Parathyroid adenoma (tissue), 2 donors: ENCODE measurements at regions not wholly inside any gene's neighbourhood (a gene's known extent, or its start where the extent isn't known, plus 50 kb on each side); places are given as distances from the start of the nearest gene placed in this dataset.

Source experiments
- H2AFZ ChIP-seq: fragments of 300-600 bp; sonication (generic); one replicate; pipeline ENCODE4 v1.7.0; 2017; ENCODE audit warnings: antibody characterized with exemption, mild to moderate bottlenecking
- H3K27ac ChIP-seq: fragments of 300-600 bp; sonication (generic); one replicate; pipeline ENCODE4 v1.7.0; 2017
- H3K27me3 ChIP-seq: fragments of 300-600 bp; sonication (generic); one replicate; pipeline ENCODE4 v1.7.0; 2017; ENCODE audit warnings: low read length; ENCODE audit not compliant: control insufficient read depth, insufficient read depth
- H3K36me3 ChIP-seq: fragments of 300-600 bp; sonication (generic); one replicate; pipeline ENCODE4 v1.7.0; 2017; ENCODE audit warnings: low read length; ENCODE audit not compliant: control insufficient read depth, insufficient read depth
- H3K4me1 ChIP-seq: fragments of 300-600 bp; sonication (generic); one replicate; pipeline ENCODE4 v1.7.0; 2017; ENCODE audit warnings: control low read depth
- H3K4me2 ChIP-seq: fragments of 300-600 bp; sonication (generic); one replicate; pipeline ENCODE4 v1.7.0; 2017; ENCODE audit warnings: low read length
- H3K4me3 ChIP-seq: fragments of 300-600 bp; sonication (generic); one replicate; pipeline ENCODE4 v1.7.0; 2017; ENCODE audit warnings: low read depth, low read length
- H3K79me2 ChIP-seq: fragments of 300-600 bp; sonication (generic); one replicate; pipeline ENCODE4 v1.7.0; 2017; ENCODE audit warnings: control low read depth
- H3K9ac ChIP-seq: fragments of 300-600 bp; sonication (generic); one replicate; pipeline ENCODE4 v1.7.0; 2017; ENCODE audit warnings: mild to moderate bottlenecking
- H3K9me3 ChIP-seq: fragments of 300-600 bp; sonication (generic); one replicate; pipeline ENCODE4 v1.7.0; 2017; ENCODE audit warnings: low read length; ENCODE audit not compliant: control insufficient read depth
- TF ChIP-seq, protein P1 (sequence below): fragments of 300-600 bp; sonication (generic); IDR thresholded peaks from one replicate; pipeline ENCODE4 v1.7.0; 2017; ENCODE audit warnings: antibody characterized with exemption, mild to moderate bottlenecking
- donor health status: primary hyperparathyroidism.

DNA sequence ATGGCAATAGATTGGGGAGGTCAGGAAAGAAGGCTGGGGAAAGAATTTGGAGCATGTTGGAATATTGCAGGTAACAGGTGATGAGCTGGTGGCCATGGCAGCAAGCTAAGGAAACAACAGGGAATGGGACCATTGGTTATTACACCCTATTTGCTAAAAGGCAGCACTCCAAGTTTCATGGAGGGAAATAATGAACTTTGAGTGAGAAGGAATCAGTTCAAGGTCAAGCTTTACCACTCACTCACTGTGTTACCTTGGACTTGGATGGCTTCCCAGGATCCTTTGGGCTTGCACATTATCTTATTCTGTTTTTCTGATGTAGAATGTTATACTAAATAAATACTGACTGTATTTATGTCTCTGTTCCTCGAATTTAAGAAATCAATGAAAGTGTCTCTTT, 792.8 kb upstream of the CDH8 start:
- Histone ChIP-seq H3K36me3 (no peaks in the 10 kb centered on the region), H3K79me2 (no peaks in the 10 kb centered on the region)

DNA sequence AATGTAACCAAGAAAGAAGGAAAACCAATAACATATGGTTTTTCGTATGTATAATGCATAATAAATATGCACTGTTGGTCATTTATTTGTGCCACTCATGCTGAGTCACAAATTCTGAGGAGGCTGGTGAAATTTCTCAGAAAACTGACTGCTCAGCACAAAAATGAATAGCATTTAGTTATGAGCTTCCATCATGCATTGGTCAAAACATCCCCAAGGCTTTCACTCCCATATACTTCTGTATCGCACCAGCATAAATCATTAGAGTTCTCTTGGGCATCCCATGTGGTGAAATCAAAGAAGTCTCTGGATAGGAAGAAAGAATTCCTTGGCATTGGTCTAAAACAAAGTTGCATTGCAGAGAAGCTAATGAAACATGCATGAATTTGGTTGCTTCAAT, 785.6 kb upstream of the CDH8 start:
- no peak overlapping the region for H3K9ac ChIP-seq
- no peaks in the 10 kb centered on the region for H3K79me2 ChIP-seq
- H3K4me3 ChIP-seq: no peak overlapping the region
- no peak overlapping the region for H3K27ac ChIP-seq
- no peaks in the 10 kb centered on the region for H3K27me3 ChIP-seq
- no peak overlapping the region for H3K4me2 ChIP-seq
- no peaks in the 10 kb centered on the region for H3K36me3 ChIP-seq
- no peak overlapping the region for H2AFZ ChIP-seq
- no peaks in the 10 kb centered on the region for H3K4me1 ChIP-seq
- TF ChIP-seq, protein P1, sequence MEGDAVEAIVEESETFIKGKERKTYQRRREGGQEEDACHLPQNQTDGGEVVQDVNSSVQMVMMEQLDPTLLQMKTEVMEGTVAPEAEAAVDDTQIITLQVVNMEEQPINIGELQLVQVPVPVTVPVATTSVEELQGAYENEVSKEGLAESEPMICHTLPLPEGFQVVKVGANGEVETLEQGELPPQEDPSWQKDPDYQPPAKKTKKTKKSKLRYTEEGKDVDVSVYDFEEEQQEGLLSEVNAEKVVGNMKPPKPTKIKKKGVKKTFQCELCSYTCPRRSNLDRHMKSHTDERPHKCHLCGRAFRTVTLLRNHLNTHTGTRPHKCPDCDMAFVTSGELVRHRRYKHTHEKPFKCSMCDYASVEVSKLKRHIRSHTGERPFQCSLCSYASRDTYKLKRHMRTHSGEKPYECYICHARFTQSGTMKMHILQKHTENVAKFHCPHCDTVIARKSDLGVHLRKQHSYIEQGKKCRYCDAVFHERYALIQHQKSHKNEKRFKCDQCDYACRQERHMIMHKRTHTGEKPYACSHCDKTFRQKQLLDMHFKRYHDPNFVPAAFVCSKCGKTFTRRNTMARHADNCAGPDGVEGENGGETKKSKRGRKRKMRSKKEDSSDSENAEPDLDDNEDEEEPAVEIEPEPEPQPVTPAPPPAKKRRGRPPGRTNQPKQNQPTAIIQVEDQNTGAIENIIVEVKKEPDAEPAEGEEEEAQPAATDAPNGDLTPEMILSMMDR: no peak
- no peaks in the 10 kb centered on the region for H3K9me3 ChIP-seq

More for the DNA sequence above, 792.8 kb upstream of the CDH8 start:
- H2AFZ ChIP-seq: no peak overlapping the region
- TF ChIP-seq, protein P1: no peak
- no peak overlapping the region for H3K9ac ChIP-seq
- no peak overlapping the region for H3K4me3 ChIP-seq
- no peak overlapping the region for H3K4me2 ChIP-seq
- no peaks in the 10 kb centered on the region for H3K27me3 ChIP-seq
- H3K27ac ChIP-seq: no peak overlapping the region
- no peaks in the 10 kb centered on the region for H3K9me3 ChIP-seq
- no peaks in the 10 kb centered on the region for H3K4me1 ChIP-seq

DNA sequence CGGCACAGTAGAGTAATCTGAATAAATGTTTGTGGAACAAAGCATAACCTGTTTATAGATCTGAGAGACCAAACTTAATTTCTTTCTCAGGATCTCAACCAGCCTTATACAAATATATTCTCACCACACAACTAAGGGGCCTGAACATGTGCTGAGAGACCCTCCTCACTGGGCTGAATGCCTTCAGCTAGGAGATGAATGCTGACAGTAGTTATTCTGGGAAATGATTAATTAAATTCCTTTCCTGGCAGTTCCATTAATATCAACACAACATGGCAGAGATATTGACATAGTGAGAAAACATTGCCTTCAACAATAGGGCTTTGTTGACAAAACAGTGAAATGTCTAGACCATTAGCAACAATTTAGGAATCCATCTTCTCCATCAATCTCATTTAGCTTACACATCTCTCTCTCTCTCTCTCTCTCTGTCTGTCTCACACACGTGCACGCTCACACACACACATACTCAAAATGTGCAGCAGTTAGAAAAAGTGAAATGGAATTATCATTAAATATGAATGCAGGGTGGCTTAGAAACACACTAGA, 780.8 kb upstream of the CDH8 start:
- H3K27ac ChIP-seq: no peak overlapping the region
- no peaks in the 10 kb centered on the region for H3K4me1 ChIP-seq
- TF ChIP-seq, protein P1: no peak
- H3K27me3 ChIP-seq: no peaks in the 10 kb centered on the region
- no peaks in the 10 kb centered on the region for H3K79me2 ChIP-seq
- no peaks in the 10 kb centered on the region for H3K9me3 ChIP-seq
- H2AFZ ChIP-seq: no peak overlapping the region
- H3K9ac ChIP-seq: no peak overlapping the region
- H3K36me3 ChIP-seq: no peaks in the 10 kb centered on the region
- H3K4me2 ChIP-seq: no peak overlapping the region
- no peak overlapping the region for H3K4me3 ChIP-seq

DNA sequence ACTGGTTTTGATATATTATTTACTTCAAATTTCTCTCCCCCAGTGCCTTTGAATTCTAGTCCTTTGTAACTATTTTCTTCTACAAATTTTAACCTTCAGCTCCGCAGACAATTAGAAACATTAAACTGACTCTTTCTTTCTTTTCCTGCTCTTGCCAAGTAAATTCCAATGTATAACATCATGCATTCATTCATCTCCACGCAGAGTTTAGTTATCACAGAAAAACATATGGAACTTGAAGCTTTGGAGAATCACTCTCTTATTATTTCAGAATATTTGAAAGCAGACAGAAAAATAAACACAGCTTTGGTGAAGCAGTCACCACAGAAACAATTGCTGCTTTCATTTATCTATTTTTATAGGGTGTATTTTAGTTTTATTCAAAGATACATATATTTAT, 778.7 kb upstream of the CDH8 start:
- H3K4me3 ChIP-seq: no peak overlapping the region
- H3K4me2 ChIP-seq: no peak overlapping the region
- H2AFZ ChIP-seq: no peak overlapping the region
- no peaks in the 10 kb centered on the region for H3K79me2 ChIP-seq
- H3K9ac ChIP-seq: no peak overlapping the region
- no peaks in the 10 kb centered on the region for H3K9me3 ChIP-seq
- H3K36me3 ChIP-seq: no peaks in the 10 kb centered on the region
- no peaks in the 10 kb centered on the region for H3K4me1 ChIP-seq
- no peak overlapping the region for H3K27ac ChIP-seq
- H3K27me3 ChIP-seq: no peaks in the 10 kb centered on the region
- TF ChIP-seq, protein P1: no peak

DNA sequence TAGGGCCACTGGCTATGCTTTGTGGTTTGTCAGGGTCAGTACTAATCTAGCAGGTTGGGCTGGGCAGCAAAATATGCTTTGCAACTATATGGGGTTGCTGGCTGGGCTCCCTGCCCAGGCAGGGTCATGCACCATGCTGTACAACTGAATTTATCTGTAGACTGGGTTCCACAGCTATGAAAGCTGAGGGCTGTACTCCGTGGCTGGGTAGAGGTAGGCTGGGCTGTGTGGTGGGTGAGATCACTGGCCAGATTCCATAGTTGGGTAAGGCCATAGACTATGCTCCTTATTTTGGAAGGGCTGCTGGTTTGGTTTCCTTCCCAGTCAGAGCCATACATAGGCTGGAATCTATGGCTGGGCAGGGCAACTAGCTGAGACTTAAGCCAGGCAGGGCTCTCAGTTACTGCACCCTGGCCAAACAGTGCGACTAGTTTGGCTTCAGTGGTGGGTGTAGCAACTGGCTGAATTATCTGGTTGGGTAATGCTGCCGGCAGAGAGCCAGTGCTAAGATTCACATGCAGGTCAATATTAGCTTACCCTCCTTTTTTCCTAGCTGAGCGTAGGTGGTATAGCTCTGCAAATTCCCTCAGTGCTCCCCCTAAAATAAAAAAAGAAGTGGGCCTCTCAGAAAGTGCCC, 769.1 kb upstream of the CDH8 start:
- no peaks in the 10 kb centered on the region for H3K36me3 ChIP-seq
- TF ChIP-seq, protein P1: no peak
- no peak overlapping the region for H3K9ac ChIP-seq
- no peaks in the 10 kb centered on the region for H3K27me3 ChIP-seq
- no peak overlapping the region for H3K27ac ChIP-seq
- H3K4me3 ChIP-seq: no peak overlapping the region
- no peak overlapping the region for H2AFZ ChIP-seq
- H3K4me1 ChIP-seq: no peaks in the 10 kb centered on the region
- no peak overlapping the region for H3K4me2 ChIP-seq
- H3K79me2 ChIP-seq: no peaks in the 10 kb centered on the region
- no peaks in the 10 kb centered on the region for H3K9me3 ChIP-seq
